Activated T-helper 2 cell treated with anti-CD3 and anti-CD28 coated beads, Interferon-gamma antibody, Interleukin-2, Interleukin-4, amounts not matched to agents 10 μg/mL and 5 μg/mL and 100 μg/mL, durations not matched to agents 14 hours and 24 hours and 36 hours (primary cell): ENCODE measurements at regions not wholly inside any gene's neighbourhood (a gene's known extent, or its start where the extent isn't known, plus 50 kb on each side); places are given as distances from the start of the nearest gene placed in this dataset.

Experiments
- DNase-seq: peaks from one replicate; pipeline ENCODE4 v3.0.0; 2021; ENCODE audit warnings: low spot score
- H3K27ac Mint-ChIP-seq: one replicate; pipeline ENCODE4 v1.8.0; 2021; ENCODE audit warnings: mixed read lengths
- H3K27me3 Mint-ChIP-seq: one replicate; pipeline ENCODE4 v1.8.0; 2021; ENCODE audit warnings: low read depth, mixed read lengths
- H3K36me3 Mint-ChIP-seq: one replicate; pipeline ENCODE4 v1.8.0; 2021; ENCODE audit warnings: low read depth, mixed read lengths
- H3K4me1 Mint-ChIP-seq: one replicate; pipeline ENCODE4 v1.8.0; 2021; ENCODE audit warnings: low read depth, mixed read lengths
- H3K4me3 Mint-ChIP-seq: one replicate; pipeline ENCODE4 v1.8.0; 2021; ENCODE audit warnings: low read depth, mild to moderate bottlenecking, moderate library complexity, mixed read lengths
- H3K9me3 Mint-ChIP-seq: one replicate; pipeline ENCODE4 v1.8.0; 2021; ENCODE audit warnings: mixed read lengths
- intact Hi-C: fragments of 100-400 bp; cut with micrococcal nuclease; formaldehyde crosslinking; loops from one replicate; pipeline ENCODE4 v1.15.1; 2023

DNA sequence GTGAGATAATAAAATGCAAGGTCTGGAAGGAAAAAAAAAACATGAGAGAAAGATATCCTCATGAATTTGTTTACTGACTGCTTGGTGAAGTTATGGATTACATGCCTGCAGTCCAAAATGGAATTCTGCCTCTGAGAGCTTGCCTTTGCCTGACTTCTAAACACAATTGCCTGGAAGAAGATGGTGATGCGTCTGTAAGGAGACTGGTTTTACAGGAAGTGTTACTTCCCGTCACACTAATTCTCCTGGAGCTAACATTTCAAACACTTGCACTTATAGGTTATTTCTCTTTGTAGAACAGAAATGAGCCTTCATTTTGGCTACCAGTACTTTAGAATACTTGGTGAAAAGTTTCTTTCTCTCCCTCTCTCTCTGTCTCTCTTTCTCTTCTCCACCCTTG is 884.3 kb downstream of the TSN start:
- intact Hi-C loops, result no loop called here
- Mint-ChIP-seq H3K27ac (no peak overlapping the region), H3K4me3 (no peak overlapping the region), H3K4me1 (no peaks in the 10 kb centered on the region), H3K9me3 (peaks cover 17% of the 10 kb centered on the region), H3K27me3 (no peaks in the 10 kb centered on the region), H3K36me3 (no peaks in the 10 kb centered on the region)
- no peak for DNase-seq

GRCh38 chr2:122643725-122644329 is 888.4 kb downstream of the TSN start:
- Mint-ChIP-seq H3K4me3 (no peak overlapping the region), H3K36me3 (no peaks in the 10 kb centered on the region), H3K9me3 (peaks cover 8% of the 10 kb centered on the region), H3K27ac (no peak overlapping the region), H3K27me3 (no peaks in the 10 kb centered on the region), H3K4me1 (no peaks in the 10 kb centered on the region)
- DNase-seq, result no peak
- intact Hi-C loops, result no loop called here

DNA sequence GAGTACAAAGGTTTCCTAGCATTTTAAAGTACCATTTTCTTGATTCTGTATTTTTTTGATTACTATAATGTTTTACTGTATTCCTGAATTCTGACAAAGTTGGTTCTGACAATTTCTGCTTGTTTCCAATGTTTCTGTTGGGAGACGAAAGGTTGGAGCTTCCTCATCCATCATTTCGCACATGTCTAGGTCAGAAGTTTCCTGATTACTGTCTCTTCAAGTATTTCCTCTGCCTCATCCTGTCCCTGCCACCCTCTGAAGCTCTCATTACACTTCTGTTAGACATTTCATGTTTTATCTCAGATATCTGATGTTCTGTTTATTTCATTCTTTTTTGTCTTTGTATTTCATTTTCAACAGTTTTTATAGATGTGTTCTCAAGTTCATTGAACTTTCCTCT is 895.8 kb downstream of the TSN start:
- intact Hi-C loops, result no loop called here
- no peak for DNase-seq
- H3K9me3 Mint-ChIP-seq, result no peaks in the 10 kb centered on the region
- no peak overlapping the region for H3K27ac Mint-ChIP-seq
- H3K4me1 Mint-ChIP-seq, result no peaks in the 10 kb centered on the region
- H3K36me3 Mint-ChIP-seq, result no peaks in the 10 kb centered on the region
- no peak overlapping the region for H3K4me3 Mint-ChIP-seq
- H3K27me3 Mint-ChIP-seq, result no peaks in the 10 kb centered on the region

- H3K9me3 Mint-ChIP-seq, result no peaks in the 10 kb centered on the region
- H3K36me3 Mint-ChIP-seq, result no peaks in the 10 kb centered on the region
- H3K27me3 Mint-ChIP-seq, result no peaks in the 10 kb centered on the region
- no peak for DNase-seq
- no peak overlapping the region for H3K4me3 Mint-ChIP-seq
- intact Hi-C loops, result no loop called here
- H3K27ac Mint-ChIP-seq, result no peak overlapping the region
- H3K4me1 Mint-ChIP-seq, result no peaks in the 10 kb centered on the region
Measured at GRCh38 chr2:122651780-122652179, 896.3 kb downstream of the TSN start.

DNA sequence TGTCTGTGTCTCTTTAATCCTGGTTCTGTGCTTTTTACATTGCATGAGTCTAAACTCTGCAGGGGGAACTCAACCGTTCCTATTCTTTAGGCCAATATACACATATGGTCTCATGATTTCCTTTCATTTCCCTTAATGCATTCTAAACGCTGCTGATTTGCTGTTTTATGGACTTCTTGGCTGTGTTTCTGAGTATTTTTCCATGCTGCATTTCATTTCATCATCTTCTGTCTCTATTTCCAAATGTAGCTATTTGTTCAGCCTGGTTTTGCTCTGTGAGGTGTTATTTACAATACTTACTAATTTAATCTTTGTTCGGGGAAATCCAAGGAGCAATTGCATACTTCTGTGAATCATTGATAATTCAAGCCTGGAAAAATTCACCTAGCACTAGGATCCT is 897.2 kb downstream of the TSN start:
- no peaks in the 10 kb centered on the region for H3K27me3 Mint-ChIP-seq
- intact Hi-C loops, result no loop called here
- H3K4me1 Mint-ChIP-seq, result no peaks in the 10 kb centered on the region
- H3K4me3 Mint-ChIP-seq, result no peak overlapping the region
- no peak overlapping the region for H3K27ac Mint-ChIP-seq
- no peaks in the 10 kb centered on the region for H3K9me3 Mint-ChIP-seq
- H3K36me3 Mint-ChIP-seq, result no peaks in the 10 kb centered on the region
- no peak for DNase-seq

GRCh38 chr2:122656403-122656802 is 901.0 kb downstream of the TSN start:
- intact Hi-C loops, result no loop called here
- H3K9me3 Mint-ChIP-seq, result no peaks in the 10 kb centered on the region
- H3K27ac Mint-ChIP-seq, result no peak overlapping the region
- DNase-seq, result no peak
- no peak overlapping the region for H3K4me3 Mint-ChIP-seq
- peaks cover 6% of the 10 kb centered on the region for H3K27me3 Mint-ChIP-seq
- H3K4me1 Mint-ChIP-seq, result no peaks in the 10 kb centered on the region
- H3K36me3 Mint-ChIP-seq, result no peaks in the 10 kb centered on the region

GRCh38 chr2:122660786-122661634 is 905.6 kb downstream of the TSN start:
- no peak overlapping the region for H3K27ac Mint-ChIP-seq
- peaks cover 6% of the 10 kb centered on the region for H3K27me3 Mint-ChIP-seq
- H3K36me3 Mint-ChIP-seq, result no peaks in the 10 kb centered on the region

DNA sequence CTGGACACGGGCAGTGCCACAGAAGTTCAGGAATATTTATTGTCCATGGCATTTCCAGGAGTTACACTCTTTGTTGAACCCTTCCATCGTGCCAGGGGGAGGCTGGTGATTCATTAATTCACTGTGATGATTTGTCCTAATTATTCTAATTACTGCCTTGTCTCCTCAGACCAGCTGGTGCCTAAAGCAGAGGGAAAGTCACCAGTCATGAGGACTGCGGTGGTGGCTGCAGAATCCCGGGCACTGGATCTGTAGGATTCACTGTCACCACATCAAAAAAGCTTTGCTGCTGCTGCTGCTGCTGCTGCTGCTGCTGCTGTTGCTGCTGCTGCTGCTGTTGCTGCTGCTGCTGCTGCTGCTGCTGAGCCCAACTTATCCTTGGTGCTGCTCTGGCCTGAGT is 908.2 kb downstream of the TSN start:
- peaks cover 6% of the 10 kb centered on the region for H3K27me3 Mint-ChIP-seq
- peaks cover 7% of the 10 kb centered on the region for H3K9me3 Mint-ChIP-seq
- intact Hi-C loops, result no loop called here
- no peaks in the 10 kb centered on the region for H3K4me1 Mint-ChIP-seq
- no peak for DNase-seq
- H3K4me3 Mint-ChIP-seq, result no peak overlapping the region
- no peaks in the 10 kb centered on the region for H3K36me3 Mint-ChIP-seq
- no peak overlapping the region for H3K27ac Mint-ChIP-seq

More at GRCh38 chr2:122660786-122661634, 905.6 kb downstream of the TSN start:
- no peak for DNase-seq
- Mint-ChIP-seq H3K4me1 (no peaks in the 10 kb centered on the region), H3K4me3 (no peak overlapping the region), H3K9me3 (no peaks in the 10 kb centered on the region)
- intact Hi-C loops, result no loop called here

GRCh38 chr2:122669627-122670026 is 914.2 kb downstream of the TSN start:
- no peak overlapping the region for H3K27ac Mint-ChIP-seq
- no peaks in the 10 kb centered on the region for H3K4me1 Mint-ChIP-seq
- H3K36me3 Mint-ChIP-seq, result no peaks in the 10 kb centered on the region
- no peak for DNase-seq
- intact Hi-C loops, result no loop called here
- H3K4me3 Mint-ChIP-seq, result no peak overlapping the region
- no peaks in the 10 kb centered on the region for H3K27me3 Mint-ChIP-seq
- peaks cover 19% of the 10 kb centered on the region for H3K9me3 Mint-ChIP-seq

- H3K4me1 Mint-ChIP-seq, result no peaks in the 10 kb centered on the region
- no peak overlapping the region for H3K27ac Mint-ChIP-seq
- H3K36me3 Mint-ChIP-seq, result no peaks in the 10 kb centered on the region
- intact Hi-C loops, result no loop called here
- no peaks in the 10 kb centered on the region for H3K27me3 Mint-ChIP-seq
- H3K4me3 Mint-ChIP-seq, result no peak overlapping the region
- DNase-seq, result no peak
- peaks cover 19% of the 10 kb centered on the region for H3K9me3 Mint-ChIP-seq
Measured at GRCh38 chr2:122670897-122671296, 915.4 kb downstream of the TSN start.

- intact Hi-C loops, result no loop called here
- no peak overlapping the region for H3K4me3 Mint-ChIP-seq
- H3K36me3 Mint-ChIP-seq, result no peaks in the 10 kb centered on the region
- no peak for DNase-seq
- H3K4me1 Mint-ChIP-seq, result no peaks in the 10 kb centered on the region
- H3K9me3 Mint-ChIP-seq, result peaks cover 18% of the 10 kb centered on the region
- no peak overlapping the region for H3K27ac Mint-ChIP-seq
- H3K27me3 Mint-ChIP-seq, result no peaks in the 10 kb centered on the region
Measured at GRCh38 chr2:122680662-122681061, 925.2 kb downstream of the TSN start.

- Mint-ChIP-seq H3K4me1 (no peaks in the 10 kb centered on the region), H3K27ac (no peak overlapping the region), H3K9me3 (peaks cover 24% of the 10 kb centered on the region), H3K36me3 (no peaks in the 10 kb centered on the region), H3K27me3 (no peaks in the 10 kb centered on the region), H3K4me3 (no peak overlapping the region)
- intact Hi-C loops, result no loop called here
- DNase-seq, result no peak
Measured at GRCh38 chr2:122681626-122682025, 926.2 kb downstream of the TSN start.

DNA sequence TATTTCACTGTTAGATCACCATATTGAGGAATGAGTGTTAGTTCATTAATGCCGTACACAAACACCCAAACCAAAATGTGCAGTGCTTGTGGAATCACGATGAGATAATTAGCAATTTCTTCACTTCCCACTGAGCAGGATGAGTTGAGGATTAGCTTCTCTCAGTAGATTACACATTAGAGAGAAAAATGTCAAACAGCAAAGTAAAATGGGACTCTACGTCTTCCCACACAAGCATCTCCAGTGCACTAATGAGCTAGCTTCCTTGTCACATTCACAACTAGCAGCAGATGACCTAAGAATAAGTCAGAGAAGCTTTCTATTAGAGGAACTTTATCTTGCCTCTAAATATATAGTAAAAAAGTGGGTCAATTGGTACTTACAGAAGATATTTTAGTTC is 926.9 kb downstream of the TSN start:
- DNase-seq, result no peak
- no peak overlapping the region for H3K27ac Mint-ChIP-seq
- H3K4me1 Mint-ChIP-seq, result no peaks in the 10 kb centered on the region
- intact Hi-C loops, result no loop called here
- no peaks in the 10 kb centered on the region for H3K36me3 Mint-ChIP-seq
- H3K9me3 Mint-ChIP-seq, result peaks cover 28% of the 10 kb centered on the region
- H3K27me3 Mint-ChIP-seq, result no peaks in the 10 kb centered on the region
- no peak overlapping the region for H3K4me3 Mint-ChIP-seq
